GM23338 (cell line): ENCODE measurements at regions not wholly inside any gene's neighbourhood (a gene's known extent, or its start where the extent isn't known, plus 50 kb on each side); places are given as distances from the start of the nearest gene placed in this dataset.

Experiments used
- ATAC-seq: fragments of 200-7000 bp; cut with Tn5 transposase; 3 replicates; pipeline ENCODE4 v1.9.1; 2020
- DNase-seq: peaks from one replicate; pipeline ENCODE4 v3.0.0-alpha.2; 2015; ENCODE audit warnings: low spot score
- H2AFZ ChIP-seq: fragments of 200-600 bp; sonication (generic); 2 replicates; pipeline ENCODE4 v1.8.0; 2016; ENCODE audit warnings: antibody characterized with exemption, mild to moderate bottlenecking, moderate library complexity
- H3F3A ChIP-seq: fragments of 200-600 bp; sonication (generic); replicated peaks from 2 replicates; pipeline ENCODE4 v1.8.0; 2017; ENCODE audit warnings: antibody characterized with exemption, mixed run types, low read depth
- H3K27ac ChIP-seq: fragments of 200-600 bp; sonication (generic); 2 replicates; pipeline ENCODE4 v1.6.1; 2016; ENCODE audit warnings: low read depth
- H3K27me3 ChIP-seq: fragments of 200-600 bp; sonication (generic); 2 replicates; pipeline ENCODE4 v1.8.0; 2016; ENCODE audit warnings: mild to moderate bottlenecking, mixed run types, moderate library complexity; ENCODE audit not compliant: insufficient read depth
- H3K36me3 ChIP-seq: fragments of 200-600 bp; sonication (generic); 2 replicates; pipeline ENCODE4 v1.8.0; 2016; ENCODE audit warnings: mild to moderate bottlenecking; ENCODE audit not compliant: insufficient read depth
- H3K4me1 ChIP-seq: fragments of 200-600 bp; sonication (generic); 2 replicates; pipeline ENCODE4 v1.8.0; 2016; ENCODE audit warnings: mild to moderate bottlenecking, moderate library complexity; ENCODE audit not compliant: insufficient read depth
- H3K4me2 ChIP-seq: fragments of 200-600 bp; sonication (generic); 2 replicates; pipeline ENCODE4 v1.7.1; 2017; ENCODE audit warnings: mixed run types
- H3K4me3 ChIP-seq: fragments of 200-600 bp; sonication (generic); 2 replicates; pipeline ENCODE4 v1.6.1; 2016; ENCODE audit warnings: mixed run types
- H3K79me2 ChIP-seq: fragments of 200-600 bp; sonication (generic); replicated peaks from 2 replicates; pipeline ENCODE4 v1.8.0; 2017; ENCODE audit warnings: mild to moderate bottlenecking; ENCODE audit not compliant: insufficient read depth
- H3K9me2 ChIP-seq: fragments of 200-600 bp; sonication (generic); 2 replicates; pipeline ENCODE4 v1.8.0; 2017; ENCODE audit not compliant: insufficient read depth
- H4K20me1 ChIP-seq: fragments of 200-600 bp; sonication (generic); replicated peaks from 2 replicates; pipeline ENCODE4 v1.8.0; 2017; ENCODE audit warnings: mild to moderate bottlenecking; ENCODE audit not compliant: insufficient read depth
- H3K27ac Mint-ChIP-seq: 2 replicates; pipeline ENCODE4 v1.8.0; 2020; ENCODE audit warnings: inconsistent platforms, mild to moderate bottlenecking, moderate library complexity, mixed read lengths
- H3K27me3 Mint-ChIP-seq: 3 replicates; pipeline ENCODE4 v1.8.0; 2022; ENCODE audit warnings: low read depth, mild to moderate bottlenecking, moderate library complexity, mixed read lengths, inconsistent platforms; ENCODE audit not compliant: insufficient read depth, poor library complexity
- H3K36me3 Mint-ChIP-seq: 3 replicates; pipeline ENCODE4 v1.8.0; 2021; ENCODE audit warnings: low read depth, mild to moderate bottlenecking, inconsistent platforms, moderate library complexity, mixed read lengths
- H3K4me1 Mint-ChIP-seq: 3 replicates; pipeline ENCODE4 v1.8.0; 2020; ENCODE audit warnings: mild to moderate bottlenecking, inconsistent platforms, mixed read lengths
- H3K4me3 Mint-ChIP-seq: 3 replicates; pipeline ENCODE4 v1.8.0; 2021; ENCODE audit warnings: moderate library complexity, mild to moderate bottlenecking, inconsistent platforms, mixed read lengths
- H3K9me3 Mint-ChIP-seq: 3 replicates; pipeline ENCODE4 v1.8.0; 2020; ENCODE audit warnings: moderate library complexity, mild to moderate bottlenecking, inconsistent platforms, mixed read lengths
- CREB1 ChIP-seq: fragments of 250-450 bp; sonication (Bioruptor Pico); IDR thresholded peaks from 2 replicates; pipeline ENCODE4 v1.5.0; 2020; ENCODE audit warnings: low read depth, mild to moderate bottlenecking, moderate library complexity
- EZH2 ChIP-seq: fragments of 200-600 bp; sonication (generic); IDR thresholded peaks from one replicate; pipeline ENCODE4 v1.8.0; 2017; ENCODE audit warnings: antibody characterized with exemption, mild to moderate bottlenecking, low read depth; ENCODE audit not compliant: unreplicated experiment
- EZH2phosphoT487 ChIP-seq: fragments of 200-600 bp; sonication (generic); IDR thresholded peaks from one replicate; pipeline ENCODE4 v1.8.1; 2018; ENCODE audit warnings: antibody characterized with exemption; ENCODE audit not compliant: unreplicated experiment
- JUNB ChIP-seq: IDR thresholded peaks from one replicate; pipeline ENCODE4 v1.6.1; 2016; ENCODE audit warnings: antibody characterized with exemption; ENCODE audit not compliant: unreplicated experiment
- NANOG ChIP-seq: IDR thresholded peaks from 2 replicates; pipeline ENCODE4 v1.6.1; 2016; ENCODE audit warnings: antibody characterized with exemption, borderline replicate concordance
- POLR2AphosphoS5 ChIP-seq: IDR thresholded peaks from 2 replicates; pipeline ENCODE4 v1.6.1; 2016; ENCODE audit warnings: antibody characterized with exemption, low read depth
- STAT1 ChIP-seq: IDR thresholded peaks from one replicate; pipeline ENCODE4 v1.6.1; 2016; ENCODE audit warnings: antibody characterized with exemption; ENCODE audit not compliant: unreplicated experiment
- ZNF114 ChIP-seq: fragments of 250-450 bp; sonication (Bioruptor Pico); IDR thresholded peaks from 2 replicates; pipeline ENCODE4 v1.5.0; 2020; ENCODE audit warnings: mild to moderate bottlenecking, moderate library complexity
- ZNF331 ChIP-seq: fragments of 250-450 bp; sonication (Bioruptor Pico); IDR thresholded peaks from 2 replicates; pipeline ENCODE4 v1.5.0; 2020; ENCODE audit warnings: low read depth, mild to moderate bottlenecking, moderate library complexity
- TF ChIP-seq, protein P1 (sequence below): IDR thresholded peaks from one replicate; pipeline ENCODE4 v1.6.1; 2018; ENCODE audit warnings: antibody characterized with exemption; ENCODE audit not compliant: unreplicated experiment
- TF ChIP-seq, protein P2 (sequence below), 2 experiments: fragments of 200-600 bp in 1 of 2; sonication (generic) in 1 of 2; conservative IDR thresholded peaks; 2 replicates each; pipeline versions ENCODE4 v1.5.1 to v1.6.1; 2016 to 2017; ENCODE audit warnings: antibody characterized with exemption in 2 of 2, low read depth in 2 of 2, mild to moderate bottlenecking in 2 of 2, moderate library complexity in 1 of 2
- TF ChIP-seq, protein P3 (sequence below): fragments of 250-450 bp; sonication (Bioruptor Pico); IDR thresholded peaks from 2 replicates; pipeline ENCODE4 v1.5.0; 2020; ENCODE audit warnings: mild to moderate bottlenecking, moderate library complexity
- TF ChIP-seq, protein P4 (sequence below): IDR thresholded peaks from 2 replicates; pipeline ENCODE4 v1.6.1; 2016; ENCODE audit warnings: antibody characterized with exemption

DNA sequence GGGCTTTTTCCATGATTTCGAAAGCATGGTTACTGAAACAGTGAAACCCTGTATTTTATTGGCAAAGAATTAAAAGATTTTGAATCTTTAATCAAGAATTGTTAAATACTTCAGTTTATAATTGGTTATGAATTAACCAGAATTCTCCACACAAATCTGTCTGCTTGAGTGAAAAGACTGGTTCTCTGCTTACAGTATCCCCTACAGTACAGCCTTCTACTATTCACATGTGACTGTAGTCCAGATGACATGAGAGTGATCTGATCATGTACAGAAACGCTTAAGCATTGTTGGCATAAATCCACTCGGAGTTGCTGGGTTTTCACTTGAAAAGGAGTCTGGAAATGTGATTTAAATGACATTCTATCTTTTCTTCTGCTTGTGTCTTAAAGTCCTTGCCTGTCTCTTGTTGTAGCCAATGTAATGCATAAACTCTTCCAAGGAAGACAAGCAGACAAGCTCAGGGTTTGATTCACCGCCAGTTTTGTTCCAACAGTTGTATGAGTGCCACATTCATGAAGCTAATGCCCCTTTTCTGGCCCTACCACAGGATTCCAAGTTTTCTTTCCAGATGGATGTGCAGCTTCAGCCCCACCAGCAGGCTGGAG lies 222.0 kb upstream of the LRIG3 start:
- TF ChIP-seq POLR2AphosphoS5 = no peak
- TF ChIP-seq ZNF114 = no peak
- TF ChIP-seq EZH2phosphoT487 = no peak
- no peak for TF ChIP-seq STAT1
- TF ChIP-seq, protein P1, sequence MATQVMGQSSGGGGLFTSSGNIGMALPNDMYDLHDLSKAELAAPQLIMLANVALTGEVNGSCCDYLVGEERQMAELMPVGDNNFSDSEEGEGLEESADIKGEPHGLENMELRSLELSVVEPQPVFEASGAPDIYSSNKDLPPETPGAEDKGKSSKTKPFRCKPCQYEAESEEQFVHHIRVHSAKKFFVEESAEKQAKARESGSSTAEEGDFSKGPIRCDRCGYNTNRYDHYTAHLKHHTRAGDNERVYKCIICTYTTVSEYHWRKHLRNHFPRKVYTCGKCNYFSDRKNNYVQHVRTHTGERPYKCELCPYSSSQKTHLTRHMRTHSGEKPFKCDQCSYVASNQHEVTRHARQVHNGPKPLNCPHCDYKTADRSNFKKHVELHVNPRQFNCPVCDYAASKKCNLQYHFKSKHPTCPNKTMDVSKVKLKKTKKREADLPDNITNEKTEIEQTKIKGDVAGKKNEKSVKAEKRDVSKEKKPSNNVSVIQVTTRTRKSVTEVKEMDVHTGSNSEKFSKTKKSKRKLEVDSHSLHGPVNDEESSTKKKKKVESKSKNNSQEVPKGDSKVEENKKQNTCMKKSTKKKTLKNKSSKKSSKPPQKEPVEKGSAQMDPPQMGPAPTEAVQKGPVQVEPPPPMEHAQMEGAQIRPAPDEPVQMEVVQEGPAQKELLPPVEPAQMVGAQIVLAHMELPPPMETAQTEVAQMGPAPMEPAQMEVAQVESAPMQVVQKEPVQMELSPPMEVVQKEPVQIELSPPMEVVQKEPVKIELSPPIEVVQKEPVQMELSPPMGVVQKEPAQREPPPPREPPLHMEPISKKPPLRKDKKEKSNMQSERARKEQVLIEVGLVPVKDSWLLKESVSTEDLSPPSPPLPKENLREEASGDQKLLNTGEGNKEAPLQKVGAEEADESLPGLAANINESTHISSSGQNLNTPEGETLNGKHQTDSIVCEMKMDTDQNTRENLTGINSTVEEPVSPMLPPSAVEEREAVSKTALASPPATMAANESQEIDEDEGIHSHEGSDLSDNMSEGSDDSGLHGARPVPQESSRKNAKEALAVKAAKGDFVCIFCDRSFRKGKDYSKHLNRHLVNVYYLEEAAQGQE = no peak
- TF ChIP-seq, protein P2, sequence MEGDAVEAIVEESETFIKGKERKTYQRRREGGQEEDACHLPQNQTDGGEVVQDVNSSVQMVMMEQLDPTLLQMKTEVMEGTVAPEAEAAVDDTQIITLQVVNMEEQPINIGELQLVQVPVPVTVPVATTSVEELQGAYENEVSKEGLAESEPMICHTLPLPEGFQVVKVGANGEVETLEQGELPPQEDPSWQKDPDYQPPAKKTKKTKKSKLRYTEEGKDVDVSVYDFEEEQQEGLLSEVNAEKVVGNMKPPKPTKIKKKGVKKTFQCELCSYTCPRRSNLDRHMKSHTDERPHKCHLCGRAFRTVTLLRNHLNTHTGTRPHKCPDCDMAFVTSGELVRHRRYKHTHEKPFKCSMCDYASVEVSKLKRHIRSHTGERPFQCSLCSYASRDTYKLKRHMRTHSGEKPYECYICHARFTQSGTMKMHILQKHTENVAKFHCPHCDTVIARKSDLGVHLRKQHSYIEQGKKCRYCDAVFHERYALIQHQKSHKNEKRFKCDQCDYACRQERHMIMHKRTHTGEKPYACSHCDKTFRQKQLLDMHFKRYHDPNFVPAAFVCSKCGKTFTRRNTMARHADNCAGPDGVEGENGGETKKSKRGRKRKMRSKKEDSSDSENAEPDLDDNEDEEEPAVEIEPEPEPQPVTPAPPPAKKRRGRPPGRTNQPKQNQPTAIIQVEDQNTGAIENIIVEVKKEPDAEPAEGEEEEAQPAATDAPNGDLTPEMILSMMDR (conservative IDR thresholded peaks at IDR 0.05; ENCODE audit: low read depth in 2 of 2) = no peak
- TF ChIP-seq, protein P3, sequence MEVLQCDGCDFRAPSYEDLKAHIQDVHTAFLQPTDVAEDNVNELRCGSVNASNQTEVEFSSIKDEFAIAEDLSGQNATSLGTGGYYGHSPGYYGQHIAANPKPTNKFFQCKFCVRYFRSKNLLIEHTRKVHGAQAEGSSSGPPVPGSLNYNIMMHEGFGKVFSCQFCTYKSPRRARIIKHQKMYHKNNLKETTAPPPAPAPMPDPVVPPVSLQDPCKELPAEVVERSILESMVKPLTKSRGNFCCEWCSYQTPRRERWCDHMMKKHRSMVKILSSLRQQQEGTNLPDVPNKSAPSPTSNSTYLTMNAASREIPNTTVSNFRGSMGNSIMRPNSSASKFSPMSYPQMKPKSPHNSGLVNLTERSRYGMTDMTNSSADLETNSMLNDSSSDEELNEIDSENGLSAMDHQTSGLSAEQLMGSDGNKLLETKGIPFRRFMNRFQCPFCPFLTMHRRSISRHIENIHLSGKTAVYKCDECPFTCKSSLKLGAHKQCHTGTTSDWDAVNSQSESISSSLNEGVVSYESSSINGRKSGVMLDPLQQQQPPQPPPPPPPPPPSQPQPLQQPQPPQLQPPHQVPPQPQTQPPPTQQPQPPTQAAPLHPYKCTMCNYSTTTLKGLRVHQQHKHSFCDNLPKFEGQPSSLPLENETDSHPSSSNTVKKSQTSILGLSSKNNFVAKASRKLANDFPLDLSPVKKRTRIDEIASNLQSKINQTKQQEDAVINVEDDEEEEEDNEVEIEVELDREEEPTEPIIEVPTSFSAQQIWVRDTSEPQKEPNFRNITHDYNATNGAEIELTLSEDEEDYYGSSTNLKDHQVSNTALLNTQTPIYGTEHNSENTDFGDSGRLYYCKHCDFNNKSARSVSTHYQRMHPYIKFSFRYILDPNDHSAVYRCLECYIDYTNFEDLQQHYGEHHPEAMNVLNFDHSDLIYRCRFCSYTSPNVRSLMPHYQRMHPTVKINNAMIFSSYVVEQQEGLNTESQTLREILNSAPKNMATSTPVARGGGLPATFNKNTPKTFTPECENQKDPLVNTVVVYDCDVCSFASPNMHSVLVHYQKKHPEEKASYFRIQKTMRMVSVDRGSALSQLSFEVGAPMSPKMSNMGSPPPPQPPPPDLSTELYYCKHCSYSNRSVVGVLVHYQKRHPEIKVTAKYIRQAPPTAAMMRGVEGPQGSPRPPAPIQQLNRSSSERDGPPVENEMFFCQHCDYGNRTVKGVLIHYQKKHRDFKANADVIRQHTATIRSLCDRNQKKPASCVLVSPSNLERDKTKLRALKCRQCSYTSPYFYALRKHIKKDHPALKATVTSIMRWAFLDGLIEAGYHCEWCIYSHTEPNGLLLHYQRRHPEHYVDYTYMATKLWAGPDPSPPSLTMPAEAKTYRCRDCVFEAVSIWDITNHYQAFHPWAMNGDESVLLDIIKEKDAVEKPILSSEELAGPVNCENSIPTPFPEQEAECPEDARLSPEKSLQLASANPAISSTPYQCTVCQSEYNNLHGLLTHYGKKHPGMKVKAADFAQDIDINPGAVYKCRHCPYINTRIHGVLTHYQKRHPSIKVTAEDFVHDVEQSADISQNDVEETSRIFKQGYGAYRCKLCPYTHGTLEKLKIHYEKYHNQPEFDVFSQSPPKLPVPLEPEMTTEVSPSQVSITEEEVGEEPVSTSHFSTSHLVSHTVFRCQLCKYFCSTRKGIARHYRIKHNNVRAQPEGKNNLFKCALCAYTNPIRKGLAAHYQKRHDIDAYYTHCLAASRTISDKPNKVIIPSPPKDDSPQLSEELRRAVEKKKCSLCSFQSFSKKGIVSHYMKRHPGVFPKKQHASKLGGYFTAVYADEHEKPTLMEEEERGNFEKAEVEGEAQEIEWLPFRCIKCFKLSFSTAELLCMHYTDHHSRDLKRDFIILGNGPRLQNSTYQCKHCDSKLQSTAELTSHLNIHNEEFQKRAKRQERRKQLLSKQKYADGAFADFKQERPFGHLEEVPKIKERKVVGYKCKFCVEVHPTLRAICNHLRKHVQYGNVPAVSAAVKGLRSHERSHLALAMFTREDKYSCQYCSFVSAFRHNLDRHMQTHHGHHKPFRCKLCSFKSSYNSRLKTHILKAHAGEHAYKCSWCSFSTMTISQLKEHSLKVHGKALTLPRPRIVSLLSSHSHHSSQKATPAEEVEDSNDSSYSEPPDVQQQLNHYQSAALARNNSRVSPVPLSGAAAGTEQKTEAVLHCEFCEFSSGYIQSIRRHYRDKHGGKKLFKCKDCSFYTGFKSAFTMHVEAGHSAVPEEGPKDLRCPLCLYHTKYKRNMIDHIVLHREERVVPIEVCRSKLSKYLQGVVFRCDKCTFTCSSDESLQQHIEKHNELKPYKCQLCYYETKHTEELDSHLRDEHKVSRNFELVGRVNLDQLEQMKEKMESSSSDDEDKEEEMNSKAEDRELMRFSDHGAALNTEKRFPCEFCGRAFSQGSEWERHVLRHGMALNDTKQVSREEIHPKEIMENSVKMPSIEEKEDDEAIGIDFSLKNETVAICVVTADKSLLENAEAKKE (CRISPR knock-in tag) = no peak
- TF ChIP-seq CREB1 (CRISPR knock-in tag) = no peak
- TF ChIP-seq, protein P4, sequence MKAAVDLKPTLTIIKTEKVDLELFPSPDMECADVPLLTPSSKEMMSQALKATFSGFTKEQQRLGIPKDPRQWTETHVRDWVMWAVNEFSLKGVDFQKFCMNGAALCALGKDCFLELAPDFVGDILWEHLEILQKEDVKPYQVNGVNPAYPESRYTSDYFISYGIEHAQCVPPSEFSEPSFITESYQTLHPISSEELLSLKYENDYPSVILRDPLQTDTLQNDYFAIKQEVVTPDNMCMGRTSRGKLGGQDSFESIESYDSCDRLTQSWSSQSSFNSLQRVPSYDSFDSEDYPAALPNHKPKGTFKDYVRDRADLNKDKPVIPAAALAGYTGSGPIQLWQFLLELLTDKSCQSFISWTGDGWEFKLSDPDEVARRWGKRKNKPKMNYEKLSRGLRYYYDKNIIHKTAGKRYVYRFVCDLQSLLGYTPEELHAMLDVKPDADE = no peak
- TF ChIP-seq JUNB = no peak
- no peak for TF ChIP-seq NANOG
- no peak for TF ChIP-seq EZH2
- TF ChIP-seq ZNF331 (CRISPR knock-in tag) = no peak
- Histone ChIP-seq H3K4me1 (no peaks in the 10 kb centered on the region), H3K27ac (no peak overlapping the region), H3K4me2 (no peak overlapping the region), H3K36me3 (no peaks in the 10 kb centered on the region), H4K20me1 (no peaks in the 10 kb centered on the region), H2AFZ (no peak overlapping the region), H3K9me2 (0 out of 2 replicates have a peak, but pooled peaks cover under 1% of the 10 kb centered on the region), H3K27me3 (no peaks in the 10 kb centered on the region), H3K4me3 (no peak overlapping the region), H3K79me2 (no peaks in the 10 kb centered on the region), H3F3A (no peaks in the 10 kb centered on the region)
- H3K36me3 Mint-ChIP-seq = no peaks in the 10 kb centered on the region
- H3K27me3 Mint-ChIP-seq = no peaks in the 10 kb centered on the region
- H3K27ac Mint-ChIP-seq = no peak overlapping the region
- H3K4me3 Mint-ChIP-seq = no peak overlapping the region
- no peaks in the 10 kb centered on the region for H3K4me1 Mint-ChIP-seq
- DNase-seq (no peak), ATAC-seq (no peak)
- H3K9me3 Mint-ChIP-seq = no peaks in the 10 kb centered on the region
